ENCODE measurements at regions not wholly inside any gene's neighbourhood (a gene's known extent, or its start where the extent isn't known, plus 50 kb on each side); places are given as distances from the start of the nearest gene placed in this dataset.

GRCh38 chr13:78736142-78736541, 77.2 kb upstream of the OBI1 start:
- CTCF ChIA-PET (ENCODE audit: unreplicated experiment), result no interaction called here
- Histone ChIP-seq H3K4me1 (ENCODE audit: insufficient read depth, low read length, poor library complexity, severe bottlenecking) (no peaks in the 10 kb centered on the region), H2AFZ (ENCODE audit: low read length) (no peak overlapping the region), H3K4me2 (ENCODE audit: low read length) (no peak overlapping the region), H3K79me2 (ENCODE audit: insufficient read depth, low read depth, low read length) (no peaks in the 10 kb centered on the region), H3K9me2 (ENCODE audit: insufficient read depth, low read length) (no peaks in the 10 kb centered on the region), H3K9me3 (ENCODE audit: low read length) (no peaks in the 10 kb centered on the region), H3K27ac (ENCODE audit: low read depth, low read length, poor library complexity, severe bottlenecking) (no peak overlapping the region), H3K4me3 (ENCODE audit: low read depth, low read length, poor library complexity, severe bottlenecking) (no peak overlapping the region), H3K36me3 (ENCODE audit: insufficient read depth, low read length) (no peaks in the 10 kb centered on the region), H4K20me1 (ENCODE audit: insufficient read depth, low read length) (no peaks in the 10 kb centered on the region)
- TF ChIP-seq EZH2phosphoT487 (IDR thresholded peaks at IDR 0.05; ENCODE audit: borderline replicate concordance, low read depth, low read length), result no peak
- TF ChIP-seq CTCF (conservative IDR thresholded peaks at IDR 0.05; ENCODE audit: low read length), result no peak
- intact Hi-C loops (cut with micrococcal nuclease; ENCODE audit: unreplicated experiment), result no loop called here
- POLR2A ChIA-PET, result no interaction called here
- BruUV-seq (replicated peaks), result no TSS peak
- DNase-seq (ENCODE audit: low spot score), result no peak

- Histone ChIP-seq H3K36me3 (ENCODE audit: insufficient read depth, low read length) (no peaks in the 10 kb centered on the region), H3K9me3 (ENCODE audit: low read length) (no peaks in the 10 kb centered on the region), H3K4me3 (ENCODE audit: low read depth, low read length, poor library complexity, severe bottlenecking) (no peak overlapping the region), H3K4me1 (ENCODE audit: insufficient read depth, low read length, poor library complexity, severe bottlenecking) (no peaks in the 10 kb centered on the region), H3K79me2 (ENCODE audit: insufficient read depth, low read depth, low read length) (no peaks in the 10 kb centered on the region), H4K20me1 (ENCODE audit: insufficient read depth, low read length) (no peaks in the 10 kb centered on the region), H3K27ac (ENCODE audit: low read depth, low read length, poor library complexity, severe bottlenecking) (no peak overlapping the region), H3K4me2 (ENCODE audit: low read length) (no peak overlapping the region), H2AFZ (ENCODE audit: low read length) (no peak overlapping the region), H3K9me2 (ENCODE audit: insufficient read depth, low read length) (no peaks in the 10 kb centered on the region)
- TF ChIP-seq EZH2phosphoT487 (IDR thresholded peaks at IDR 0.05; ENCODE audit: borderline replicate concordance, low read depth, low read length), result no peak
- no peak for TF ChIP-seq CTCF (conservative IDR thresholded peaks at IDR 0.05; ENCODE audit: low read length)
- DNase-seq (ENCODE audit: low spot score), result no peak
- no TSS peak for BruUV-seq (replicated peaks)
- intact Hi-C loops (cut with micrococcal nuclease; ENCODE audit: unreplicated experiment), result no loop called here
- POLR2A ChIA-PET, result no interaction called here
- CTCF ChIA-PET (ENCODE audit: unreplicated experiment), result no interaction called here
Observed at GRCh38 chr13:78732445-78733017, 73.6 kb upstream of the OBI1 start.

- H3K4me3 ChIP-seq (ENCODE audit: low read depth, low read length, poor library complexity, severe bottlenecking), result no peak overlapping the region
Observed at GRCh38 chr13:78722700-78723099, 63.7 kb upstream of the OBI1 start.

More at GRCh38 chr13:78722700-78723099, 63.7 kb upstream of the OBI1 start:
- Histone ChIP-seq H4K20me1 (ENCODE audit: insufficient read depth, low read length) (no peaks in the 10 kb centered on the region), H2AFZ (ENCODE audit: low read length) (no peak overlapping the region), H3K27ac (ENCODE audit: low read depth, low read length, poor library complexity, severe bottlenecking) (no peak overlapping the region), H3K36me3 (ENCODE audit: insufficient read depth, low read length) (no peaks in the 10 kb centered on the region), H3K79me2 (ENCODE audit: insufficient read depth, low read depth, low read length) (no peaks in the 10 kb centered on the region), H3K4me1 (ENCODE audit: insufficient read depth, low read length, poor library complexity, severe bottlenecking) (no peaks in the 10 kb centered on the region), H3K4me2 (ENCODE audit: low read length) (no peak overlapping the region), H3K9me3 (ENCODE audit: low read length) (no peaks in the 10 kb centered on the region), H3K9me2 (ENCODE audit: insufficient read depth, low read length) (no peaks in the 10 kb centered on the region)
- TF ChIP-seq EZH2phosphoT487 (IDR thresholded peaks at IDR 0.05; ENCODE audit: borderline replicate concordance, low read depth, low read length) (no peak), CTCF (conservative IDR thresholded peaks at IDR 0.05; ENCODE audit: low read length) (no peak)
- no TSS peak for BruUV-seq (replicated peaks)
- DNase-seq (ENCODE audit: low spot score), result no peak
- ChIA-PET CTCF (ENCODE audit: unreplicated experiment) (no interaction called here), POLR2A (interaction anchor here (0.8 kb wide), 1 partner anchor 9 kb away, joined by 3 read pairs; no protein-coding TSS in a partner anchor)
- intact Hi-C loops (cut with micrococcal nuclease; ENCODE audit: unreplicated experiment), result no loop called here

Data from OCI-LY7 (cell line).